Stimulated activated effector memory CD8-positive, alpha-beta T cell treated with anti-CD3 and anti-CD28 coated beads, Interleukin-12 subunit alpha, Interleukin-12 subunit beta, amount 100 ng/mL, for 72 hours (primary cell): ENCODE measurements at regions not wholly inside any gene's neighbourhood (a gene's known extent, or its start where the extent isn't known, plus 50 kb on each side); places are given as distances from the start of the nearest gene placed in this dataset.

Source experiments
- ATAC-seq: fragments of 150-1000 bp; cut with Tn5 transposase; 2 replicates; pipeline ENCODE4 v1.10.0; 2021
- DNase-seq, 2 donors: peaks; one replicate each; pipeline ENCODE4 v3.0.0; 2021 to 2022; ENCODE audit warnings: low spot score in 2 of 2
- H3K27ac Mint-ChIP-seq: one replicate; pipeline ENCODE4 v1.8.0; 2022; ENCODE audit warnings: mild to moderate bottlenecking, mixed read lengths
- H3K36me3 Mint-ChIP-seq: one replicate; pipeline ENCODE4 v1.8.0; 2022; ENCODE audit warnings: mild to moderate bottlenecking, mixed read lengths
- H3K4me1 Mint-ChIP-seq: one replicate; pipeline ENCODE4 v1.8.0; 2022; ENCODE audit warnings: mixed read lengths
- H3K4me3 Mint-ChIP-seq: one replicate; pipeline ENCODE4 v1.8.0; 2022; ENCODE audit warnings: mild to moderate bottlenecking, mixed read lengths
- H3K9me3 Mint-ChIP-seq: one replicate; pipeline ENCODE4 v1.8.0; 2022; ENCODE audit warnings: mixed read lengths

GRCh38 chr2:239745386-239746227, 279.5 kb downstream of the NDUFA10 start:
- Mint-ChIP-seq H3K4me1 (peaks cover 11% of the 10 kb centered on the region), H3K27ac (no peak overlapping the region), H3K4me3 (no peak overlapping the region), H3K9me3 (no peaks in the 10 kb centered on the region), H3K36me3 (no peaks in the 10 kb centered on the region)
- DNase-seq (no peak), ATAC-seq (no peak)

GRCh38 chr2:239744706-239745340, 280.3 kb downstream of the NDUFA10 start:
- Mint-ChIP-seq H3K4me1 (peaks cover 11% of the 10 kb centered on the region), H3K27ac (no peak overlapping the region), H3K36me3 (no peaks in the 10 kb centered on the region), H3K4me3 (no peak overlapping the region), H3K9me3 (no peaks in the 10 kb centered on the region)
- ATAC-seq (no peak), DNase-seq (no peak)

GRCh38 chr2:239743206-239743605, 281.9 kb downstream of the NDUFA10 start:
- Mint-ChIP-seq H3K4me1 (peaks cover 11% of the 10 kb centered on the region), H3K4me3 (no peak overlapping the region), H3K9me3 (no peaks in the 10 kb centered on the region), H3K27ac (no peak overlapping the region), H3K36me3 (no peaks in the 10 kb centered on the region)
- no peak for DNase-seq
- no peak for ATAC-seq

GRCh38 chr2:239742377-239742776, 282.8 kb downstream of the NDUFA10 start:
- H3K4me1 Mint-ChIP-seq = peaks cover 3% of the 10 kb centered on the region
- H3K4me3 Mint-ChIP-seq = no peak overlapping the region
- no peak overlapping the region for H3K27ac Mint-ChIP-seq
- DNase-seq = no peak
- H3K9me3 Mint-ChIP-seq = no peaks in the 10 kb centered on the region
- H3K36me3 Mint-ChIP-seq = no peaks in the 10 kb centered on the region
- no peak for ATAC-seq

- DNase-seq (no peak), ATAC-seq (no peak)
- Mint-ChIP-seq H3K27ac (no peak overlapping the region), H3K36me3 (no peaks in the 10 kb centered on the region), H3K9me3 (no peaks in the 10 kb centered on the region), H3K4me1 (no peaks in the 10 kb centered on the region), H3K4me3 (no peak overlapping the region)
Measured at GRCh38 chr2:239739206-239739605, 285.9 kb downstream of the NDUFA10 start.

GRCh38 chr2:239738159-239738558, 287.0 kb downstream of the NDUFA10 start:
- no peaks in the 10 kb centered on the region for H3K4me1 Mint-ChIP-seq
- H3K36me3 Mint-ChIP-seq = no peaks in the 10 kb centered on the region
- ATAC-seq = no peak
- no peak overlapping the region for H3K27ac Mint-ChIP-seq
- DNase-seq = no peak
- no peaks in the 10 kb centered on the region for H3K9me3 Mint-ChIP-seq
- no peak overlapping the region for H3K4me3 Mint-ChIP-seq

- Mint-ChIP-seq H3K9me3 (no peaks in the 10 kb centered on the region), H3K27ac (no peak overlapping the region), H3K4me1 (no peaks in the 10 kb centered on the region), H3K4me3 (no peak overlapping the region), H3K36me3 (no peaks in the 10 kb centered on the region)
- ATAC-seq = no peak
- no peak for DNase-seq
Measured at GRCh38 chr2:239737144-239737463, 288.0 kb downstream of the NDUFA10 start.

- no peak for DNase-seq
- Mint-ChIP-seq H3K9me3 (no peaks in the 10 kb centered on the region), H3K27ac (no peak overlapping the region), H3K4me3 (no peak overlapping the region), H3K4me1 (no peaks in the 10 kb centered on the region), H3K36me3 (no peaks in the 10 kb centered on the region)
- peak; percentile 19 for ATAC-seq
Measured at GRCh38 chr2:239736358-239737143, 288.6 kb downstream of the NDUFA10 start.

GRCh38 chr2:239735829-239736357, 289.2 kb downstream of the NDUFA10 start:
- Mint-ChIP-seq H3K4me1 (peaks cover 4% of the 10 kb centered on the region), H3K4me3 (no peak overlapping the region), H3K36me3 (no peaks in the 10 kb centered on the region), H3K27ac (no peak overlapping the region), H3K9me3 (no peaks in the 10 kb centered on the region)
- DNase-seq (no peak), ATAC-seq (peak; percentile 26)

- H3K4me3 Mint-ChIP-seq = no peak overlapping the region
- H3K4me1 Mint-ChIP-seq = peaks cover 10% of the 10 kb centered on the region
- ATAC-seq = peak; percentile 35
- H3K9me3 Mint-ChIP-seq = no peaks in the 10 kb centered on the region
- no peaks in the 10 kb centered on the region for H3K36me3 Mint-ChIP-seq
- no peak for DNase-seq
- peak overlapping the region; percentile 17 for H3K27ac Mint-ChIP-seq
Measured at GRCh38 chr2:239735131-239735828, 289.9 kb downstream of the NDUFA10 start.

GRCh38 chr2:239734436-239735005, 290.6 kb downstream of the NDUFA10 start:
- no peak for DNase-seq
- H3K9me3 Mint-ChIP-seq = no peaks in the 10 kb centered on the region
- peaks cover 17% of the 10 kb centered on the region for H3K4me1 Mint-ChIP-seq
- peak overlapping the region; percentile 17 for H3K27ac Mint-ChIP-seq
- no peak overlapping the region for H3K4me3 Mint-ChIP-seq
- H3K36me3 Mint-ChIP-seq = no peaks in the 10 kb centered on the region
- ATAC-seq = no peak

GRCh38 chr2:239732666-239733010, 292.5 kb downstream of the NDUFA10 start:
- ATAC-seq (no peak), DNase-seq (no peak)
- H3K27ac Mint-ChIP-seq = no peak overlapping the region
- H3K4me1 Mint-ChIP-seq = peaks cover 17% of the 10 kb centered on the region
- H3K36me3 Mint-ChIP-seq = no peaks in the 10 kb centered on the region
- no peak overlapping the region for H3K4me3 Mint-ChIP-seq
- H3K9me3 Mint-ChIP-seq = no peaks in the 10 kb centered on the region

- no peak overlapping the region for H3K27ac Mint-ChIP-seq
- H3K4me1 Mint-ChIP-seq = peaks cover 17% of the 10 kb centered on the region
- ATAC-seq (no peak), DNase-seq (no peak)
- no peaks in the 10 kb centered on the region for H3K36me3 Mint-ChIP-seq
- H3K9me3 Mint-ChIP-seq = no peaks in the 10 kb centered on the region
- H3K4me3 Mint-ChIP-seq = no peak overlapping the region
Measured at GRCh38 chr2:239731998-239732665, 293.0 kb downstream of the NDUFA10 start.

- H3K4me3 Mint-ChIP-seq = no peak overlapping the region
- DNase-seq (no peak), ATAC-seq (no peak)
- no peaks in the 10 kb centered on the region for H3K36me3 Mint-ChIP-seq
- no peak overlapping the region for H3K27ac Mint-ChIP-seq
- no peaks in the 10 kb centered on the region for H3K9me3 Mint-ChIP-seq
- peaks cover 17% of the 10 kb centered on the region for H3K4me1 Mint-ChIP-seq
Measured at GRCh38 chr2:239731422-239731821, 293.7 kb downstream of the NDUFA10 start.
